Renal cortical epithelial cell (primary cell): ENCODE measurements at regions not wholly inside any gene's neighbourhood (a gene's known extent, or its start where the extent isn't known, plus 50 kb on each side); places are given as distances from the start of the nearest gene placed in this dataset.
"Not testable (repeated sequence)": the region's sequence is repeated elsewhere in the genome, so short reads cannot be mapped to it uniquely, and the experiment has no call there.

Experiments
- DNase-seq: peaks from one replicate; pipeline ENCODE4 v3.0.0-alpha.2; 2011; ENCODE audit warnings: low read depth

GRCh38 chr12:131615326-131616042 lies 95.4 kb upstream of the SFSWAP start:
- DNase-seq, result no peak

DNA sequence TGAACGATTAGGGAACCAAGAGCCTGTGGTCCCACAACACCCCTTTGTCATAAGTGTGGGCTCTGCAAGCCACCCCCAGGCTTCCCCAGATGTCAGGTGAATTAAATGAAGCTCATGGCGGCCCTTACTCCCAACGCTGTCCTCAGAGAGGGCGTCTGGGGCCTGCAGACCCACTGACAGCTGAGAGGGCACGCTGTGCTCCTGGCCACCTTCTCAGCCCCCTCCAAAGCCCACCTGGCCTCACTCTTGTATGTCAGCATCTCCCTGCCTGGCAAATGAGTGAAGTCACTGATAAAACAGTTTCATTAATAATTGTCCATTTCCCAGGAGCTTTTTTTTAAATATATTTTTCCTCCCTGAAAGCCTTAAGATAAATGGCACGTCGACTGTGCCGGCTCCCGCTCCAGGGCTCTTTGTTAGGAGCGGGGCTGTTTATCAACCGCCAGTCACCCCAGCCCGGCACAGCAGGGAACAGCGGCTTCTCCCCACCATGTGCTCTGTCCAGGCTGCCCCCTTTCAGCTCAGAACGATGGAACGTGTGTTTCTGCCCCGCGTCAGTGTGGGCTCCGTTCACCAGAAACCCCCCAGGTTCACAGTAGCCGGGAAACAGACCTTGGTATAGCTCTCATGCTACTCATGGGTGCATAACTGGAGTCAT lies 94.7 kb upstream of the SFSWAP start:
- no peak for DNase-seq

GRCh38 chr12:131616738-131617137 lies 94.2 kb upstream of the SFSWAP start:
- DNase-seq, result no peak

- no peak for DNase-seq
These were observed 93.7 kb upstream of the SFSWAP start for GRCh38 chr12:131617179-131617578.

- no peak for DNase-seq
These were observed 93.1 kb upstream of the SFSWAP start for GRCh38 chr12:131617596-131618302.

GRCh38 chr12:131618303-131618658 lies 92.6 kb upstream of the SFSWAP start:
- no peak for DNase-seq

GRCh38 chr12:131618701-131619100 lies 92.2 kb upstream of the SFSWAP start:
- no peak for DNase-seq

GRCh38 chr12:131619106-131619642 lies 91.7 kb upstream of the SFSWAP start:
- DNase-seq, result no peak

DNA sequence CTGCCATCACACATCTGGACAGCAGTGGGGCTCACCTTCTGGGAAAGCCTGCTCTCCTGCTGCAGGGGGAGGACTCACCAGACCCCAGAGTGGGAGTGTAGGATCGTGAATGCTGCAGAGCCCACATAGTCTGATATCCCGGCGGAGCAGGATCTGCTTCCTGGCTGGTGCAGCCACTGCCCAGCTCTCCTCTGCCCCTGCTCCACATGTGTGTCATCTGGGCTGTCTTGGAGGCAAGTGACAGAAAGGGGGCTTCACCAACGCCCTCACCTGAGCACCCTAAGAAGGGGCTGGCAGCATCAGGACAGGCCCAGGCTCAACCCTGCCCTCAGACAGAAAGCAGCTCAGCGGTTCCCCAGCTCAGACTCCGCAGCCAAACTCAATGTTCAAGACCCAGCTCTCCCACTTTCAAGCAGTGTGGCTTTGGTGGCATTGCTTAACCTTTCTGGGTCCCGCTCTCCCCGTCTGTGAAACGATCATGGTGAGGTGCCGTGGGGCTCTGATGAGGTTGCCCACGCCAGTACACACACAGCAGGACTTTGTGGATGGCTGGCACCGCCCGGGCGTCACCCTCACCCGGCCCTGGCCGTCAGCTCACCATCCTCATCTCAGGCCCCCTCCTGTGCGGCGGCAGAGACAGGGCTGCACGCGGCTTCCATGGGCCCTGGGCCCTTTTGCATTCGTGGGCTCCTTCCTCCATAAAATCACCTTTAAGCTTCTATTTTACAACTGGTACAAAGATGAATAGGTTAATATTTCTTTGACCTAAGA lies 91.0 kb upstream of the SFSWAP start:
- DNase-seq, result no peak

- no peak for DNase-seq
These were observed 90.4 kb upstream of the SFSWAP start for GRCh38 chr12:131620520-131620919.

DNA sequence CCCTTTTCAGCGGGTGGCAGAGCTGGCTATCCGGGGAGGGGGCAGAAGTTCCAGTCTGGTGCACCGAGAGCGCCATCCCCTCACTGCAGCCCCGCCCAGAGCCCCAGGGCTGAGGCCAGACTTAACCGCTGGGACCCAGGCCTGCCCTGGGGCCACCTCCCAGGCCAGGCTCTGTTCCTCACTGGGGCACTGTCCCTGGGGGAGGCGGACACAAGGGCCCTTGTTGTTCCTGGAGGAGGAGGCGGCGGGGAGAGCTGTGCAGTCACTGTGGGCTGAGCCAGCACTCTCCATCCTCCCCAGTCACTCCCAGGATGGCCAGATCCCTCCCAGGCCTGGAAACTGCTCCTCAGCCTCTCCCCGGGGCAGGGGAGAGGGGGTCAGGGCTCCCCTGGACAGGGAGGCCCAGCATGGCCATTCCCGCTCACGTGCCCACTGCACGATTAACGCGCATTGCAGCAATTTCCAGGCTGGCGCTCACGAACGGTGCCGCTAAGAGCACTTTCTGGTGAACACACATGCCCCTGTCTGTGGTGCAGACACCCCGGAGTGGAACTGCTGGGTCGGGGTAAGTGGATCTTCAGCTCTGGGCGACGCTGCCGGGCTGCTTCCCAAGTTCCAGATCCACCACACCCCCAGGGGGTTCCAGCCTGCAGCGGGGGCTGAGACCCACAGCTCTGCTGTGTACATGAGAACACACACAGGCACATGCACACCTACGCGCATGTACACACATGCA lies 89.8 kb upstream of the SFSWAP start:
- no peak for DNase-seq

- no peak for DNase-seq
These were observed 89.0 kb upstream of the SFSWAP start for GRCh38 chr12:131621701-131622421.

GRCh38 chr12:131622422-131622955 lies 88.4 kb upstream of the SFSWAP start:
- DNase-seq, result no peak

- not testable (repeated sequence) for DNase-seq
These were observed 87.2 kb upstream of the SFSWAP start for GRCh38 chr12:131623404-131624368.

DNA sequence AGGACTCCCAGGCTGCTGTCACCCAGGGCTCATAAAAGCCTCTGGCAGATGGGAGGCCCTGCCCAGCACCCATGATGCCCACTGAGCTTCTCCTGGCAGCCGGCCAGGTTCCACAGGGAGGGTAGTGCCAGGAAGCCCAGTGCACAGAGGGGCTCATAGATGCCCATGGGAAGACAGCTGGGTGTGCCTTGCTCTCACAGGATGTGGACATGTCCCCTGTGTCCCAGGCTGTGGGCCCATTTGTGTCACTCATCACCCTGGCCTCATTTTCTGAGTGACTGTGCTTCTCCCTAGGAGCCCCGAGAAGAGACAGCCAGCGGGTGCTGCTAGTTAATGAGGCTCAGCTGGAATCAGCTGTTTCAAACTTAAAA lies 86.5 kb upstream of the SFSWAP start:
- not testable (repeated sequence) for DNase-seq

GRCh38 chr12:131624756-131625501 lies 86.0 kb upstream of the SFSWAP start:
- not testable (repeated sequence) for DNase-seq

GRCh38 chr12:131625966-131626722 lies 84.7 kb upstream of the SFSWAP start:
- DNase-seq, result not testable (repeated sequence)
